ENCODE measurements at regions not wholly inside any gene's neighbourhood (a gene's known extent, or its start where the extent isn't known, plus 50 kb on each side); places are given as distances from the start of the nearest gene placed in this dataset.

GRCh38 chr11:123334925-123335324, 95.1 kb upstream of the GRAMD1B start:
- no peak for TF ChIP-seq TAF1 (IDR thresholded peaks at IDR 0.05; ENCODE audit: borderline replicate concordance, insufficient read depth, low read length)
- no peak for TF ChIP-seq SIN3A (IDR thresholded peaks at IDR 0.05; ENCODE audit: borderline replicate concordance, insufficient read depth, low read length)
- no peak for TF ChIP-seq FOXP2 (optimal IDR thresholded peaks at IDR 0.05; ENCODE audit: borderline replicate concordance, extremely low read depth, extremely low read length, insufficient read depth)
- no peak for TF ChIP-seq POLR2AphosphoS5 (IDR thresholded peaks at IDR 0.05; ENCODE audit: low read depth, low read length)

GRCh38 chr11:123330948-123331347, 99.1 kb upstream of the GRAMD1B start:
- TF ChIP-seq REST (IDR thresholded peaks at IDR 0.05; ENCODE audit: insufficient read depth in 1 of 2, low read depth in 2 of 2, low read length in 2 of 2) (no peak), POLR2AphosphoS5 (IDR thresholded peaks at IDR 0.05; ENCODE audit: low read depth, low read length) (no peak), FOXP2 (optimal IDR thresholded peaks at IDR 0.05; ENCODE audit: borderline replicate concordance, extremely low read depth, extremely low read length, insufficient read depth) (no peak), SIN3A (IDR thresholded peaks at IDR 0.05; ENCODE audit: borderline replicate concordance, insufficient read depth, low read length) (no peak), TAF1 (IDR thresholded peaks at IDR 0.05; ENCODE audit: borderline replicate concordance, insufficient read depth, low read length) (no peak)

- no peak for TF ChIP-seq REST (IDR thresholded peaks at IDR 0.05; ENCODE audit: insufficient read depth in 1 of 2, low read depth in 2 of 2, low read length in 2 of 2)
- TF ChIP-seq FOXP2 (optimal IDR thresholded peaks at IDR 0.05; ENCODE audit: borderline replicate concordance, extremely low read depth, extremely low read length, insufficient read depth), result no peak
- no peak for TF ChIP-seq POLR2AphosphoS5 (IDR thresholded peaks at IDR 0.05; ENCODE audit: low read depth, low read length)
- TF ChIP-seq TAF1 (IDR thresholded peaks at IDR 0.05; ENCODE audit: borderline replicate concordance, insufficient read depth, low read length), result no peak
- TF ChIP-seq SIN3A (IDR thresholded peaks at IDR 0.05; ENCODE audit: borderline replicate concordance, insufficient read depth, low read length), result no peak
Measured at GRCh38 chr11:123330471-123330870, 99.6 kb upstream of the GRAMD1B start.

GRCh38 chr11:123330071-123330470, 100.0 kb upstream of the GRAMD1B start:
- TF ChIP-seq TAF1 (IDR thresholded peaks at IDR 0.05; ENCODE audit: borderline replicate concordance, insufficient read depth, low read length) (no peak), POLR2AphosphoS5 (IDR thresholded peaks at IDR 0.05; ENCODE audit: low read depth, low read length) (no peak), SIN3A (IDR thresholded peaks at IDR 0.05; ENCODE audit: borderline replicate concordance, insufficient read depth, low read length) (no peak), FOXP2 (optimal IDR thresholded peaks at IDR 0.05; ENCODE audit: borderline replicate concordance, extremely low read depth, extremely low read length, insufficient read depth) (no peak), REST (IDR thresholded peaks at IDR 0.05; ENCODE audit: insufficient read depth in 1 of 2, low read depth in 2 of 2, low read length in 2 of 2) (no peak)

GRCh38 chr11:123328281-123328867, 101.7 kb upstream of the GRAMD1B start:
- TF ChIP-seq POLR2AphosphoS5 (IDR thresholded peaks at IDR 0.05; ENCODE audit: low read depth, low read length) (no peak), TAF1 (IDR thresholded peaks at IDR 0.05; ENCODE audit: borderline replicate concordance, insufficient read depth, low read length) (no peak), REST (IDR thresholded peaks at IDR 0.05; ENCODE audit: insufficient read depth in 1 of 2, low read depth in 2 of 2, low read length in 2 of 2) (no peak)

All from PFSK-1 (cell line).